GM06990 (cell line): ENCODE measurements at regions not wholly inside any gene's neighbourhood (a gene's known extent, or its start where the extent isn't known, plus 50 kb on each side); places are given as distances from the start of the nearest gene placed in this dataset.

Experiments
- DNase-seq: peaks from one replicate; pipeline ENCODE4 v3.0.0-alpha.2; 2011; ENCODE audit not compliant: insufficient read length; ENCODE audit errors: extremely low read depth
- H3K27me3 ChIP-seq: replicated peaks from 2 replicates; pipeline ENCODE4 v1.6.0; 2011; ENCODE audit warnings: low read length; ENCODE audit not compliant: control insufficient read depth, insufficient read depth
- H3K36me3 ChIP-seq: 2 replicates; pipeline ENCODE4 v1.5.1; 2011; ENCODE audit warnings: low read length; ENCODE audit not compliant: control insufficient read depth, insufficient read depth
- H3K4me3 ChIP-seq: replicated peaks from 2 replicates; pipeline ENCODE4 v1.5.1; 2011; ENCODE audit warnings: low read depth, mild to moderate bottlenecking, control low read depth, low read length
- CTCF ChIP-seq: IDR thresholded peaks from 2 replicates; pipeline ENCODE4 v1.5.1; 2011; ENCODE audit warnings: low read length, control low read depth, mild to moderate bottlenecking, inconsistent platforms; ENCODE audit not compliant: insufficient read depth, poor library complexity, severe bottlenecking

- no peak for TF ChIP-seq CTCF
- Histone ChIP-seq H3K27me3 (no peaks in the 10 kb centered on the region), H3K4me3 (no peak overlapping the region), H3K36me3 (no peaks in the 10 kb centered on the region)
- no peak for DNase-seq
These were observed 287.2 kb upstream of the KCNH8 start for GRCh38 chr3:18861137-18861536.

- TF ChIP-seq CTCF: no peak
- H3K4me3 ChIP-seq: no peak overlapping the region
- DNase-seq: no peak
- H3K27me3 ChIP-seq: no peaks in the 10 kb centered on the region
- H3K36me3 ChIP-seq: no peaks in the 10 kb centered on the region
These were observed 295.0 kb upstream of the KCNH8 start for GRCh38 chr3:18853269-18853668.

GRCh38 chr3:18847583-18848197 is 300.6 kb upstream of the KCNH8 start:
- no peak for DNase-seq
- H3K36me3 ChIP-seq: no peaks in the 10 kb centered on the region
- no peaks in the 10 kb centered on the region; the same call in 1 of the 2 replicates for H3K27me3 ChIP-seq
- H3K4me3 ChIP-seq: no peak overlapping the region
- TF ChIP-seq CTCF: peak; percentile 38

GRCh38 chr3:18843983-18844382 is 304.3 kb upstream of the KCNH8 start:
- Histone ChIP-seq H3K4me3 (no peak overlapping the region), H3K36me3 (no peaks in the 10 kb centered on the region), H3K27me3 (no peaks in the 10 kb centered on the region; the same call in 1 of the 2 replicates)
- no peak for DNase-seq
- no peak for TF ChIP-seq CTCF

- DNase-seq: no peak
- no peak overlapping the region for H3K4me3 ChIP-seq
- no peak for TF ChIP-seq CTCF
- no peaks in the 10 kb centered on the region for H3K36me3 ChIP-seq
- H3K27me3 ChIP-seq: no peaks in the 10 kb centered on the region; the same call in 1 of the 2 replicates
These were observed 305.1 kb upstream of the KCNH8 start for GRCh38 chr3:18843188-18843587.
